Stimulated activated CD4-positive, alpha-beta T cell treated with anti-CD3 and anti-CD28 coated beads, Interleukin-4, amount 100 ng/mL, for 48 hours (primary cell): ENCODE measurements at regions not wholly inside any gene's neighbourhood (a gene's known extent, or its start where the extent isn't known, plus 50 kb on each side); places are given as distances from the start of the nearest gene placed in this dataset.
"Not testable (repeated sequence)": the region's sequence is repeated elsewhere in the genome, so short reads cannot be mapped to it uniquely, and the experiment has no call there.

ENCODE experiments used
- DNase-seq, 2 donors: peaks; one replicate each; pipeline ENCODE4 v3.0.0-alpha.2; 2020; ENCODE audit warnings: low read depth in 2 of 2

DNA sequence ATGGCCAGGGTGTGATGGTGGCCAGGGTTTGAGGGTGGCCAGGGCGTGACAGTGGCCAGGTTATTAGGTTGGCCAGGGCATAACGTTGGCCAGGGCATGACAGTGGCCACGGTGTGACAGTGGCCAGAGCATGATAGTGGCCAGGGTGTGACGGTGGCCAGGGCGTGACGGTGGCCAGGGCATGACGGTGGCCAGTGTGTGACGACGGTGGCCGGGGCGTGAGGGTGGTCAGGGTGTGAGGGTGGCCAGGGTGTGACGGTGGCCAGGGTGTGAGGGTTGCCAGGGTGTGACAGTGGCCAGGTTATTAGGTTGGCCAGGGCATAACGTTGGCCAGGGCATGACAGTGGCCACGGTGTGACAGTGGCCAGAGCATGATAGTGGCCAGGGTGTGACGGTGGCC lies 642.8 kb downstream of the TBC1D22A start:
- DNase-seq = not testable (repeated sequence)

DNA sequence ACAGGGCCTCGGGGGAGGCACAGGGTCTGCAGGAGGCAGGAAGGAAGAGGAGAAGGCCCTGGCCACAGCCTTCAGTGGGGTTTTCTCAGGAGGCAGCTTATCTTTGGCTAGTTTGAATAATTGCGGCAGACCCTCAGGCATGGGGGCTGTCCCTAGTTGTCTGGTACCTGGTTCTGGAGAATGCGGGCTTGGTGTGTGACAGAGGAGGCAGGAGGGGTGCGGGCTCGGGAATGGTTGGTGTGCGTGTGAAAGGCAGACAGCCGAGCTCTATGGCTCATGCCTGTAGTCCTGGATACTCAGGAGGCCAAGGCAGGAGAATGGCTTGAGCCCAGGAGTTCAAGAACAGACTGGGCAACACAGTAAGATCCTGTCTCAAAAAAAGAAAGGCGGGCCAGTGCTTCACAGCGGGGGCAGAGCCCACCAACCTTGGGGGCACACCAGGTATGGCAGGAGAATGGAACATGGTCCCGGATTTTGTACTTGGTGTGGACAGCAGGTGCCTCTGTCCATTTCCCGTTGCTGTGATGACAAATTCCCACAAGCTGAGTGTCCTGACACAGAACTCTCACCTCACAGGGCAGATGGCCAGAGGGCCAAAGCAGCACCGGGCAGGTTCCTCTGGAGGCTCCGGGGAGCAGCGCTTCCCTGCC lies 640.6 kb downstream of the TBC1D22A start:
- DNase-seq = no peak

DNA sequence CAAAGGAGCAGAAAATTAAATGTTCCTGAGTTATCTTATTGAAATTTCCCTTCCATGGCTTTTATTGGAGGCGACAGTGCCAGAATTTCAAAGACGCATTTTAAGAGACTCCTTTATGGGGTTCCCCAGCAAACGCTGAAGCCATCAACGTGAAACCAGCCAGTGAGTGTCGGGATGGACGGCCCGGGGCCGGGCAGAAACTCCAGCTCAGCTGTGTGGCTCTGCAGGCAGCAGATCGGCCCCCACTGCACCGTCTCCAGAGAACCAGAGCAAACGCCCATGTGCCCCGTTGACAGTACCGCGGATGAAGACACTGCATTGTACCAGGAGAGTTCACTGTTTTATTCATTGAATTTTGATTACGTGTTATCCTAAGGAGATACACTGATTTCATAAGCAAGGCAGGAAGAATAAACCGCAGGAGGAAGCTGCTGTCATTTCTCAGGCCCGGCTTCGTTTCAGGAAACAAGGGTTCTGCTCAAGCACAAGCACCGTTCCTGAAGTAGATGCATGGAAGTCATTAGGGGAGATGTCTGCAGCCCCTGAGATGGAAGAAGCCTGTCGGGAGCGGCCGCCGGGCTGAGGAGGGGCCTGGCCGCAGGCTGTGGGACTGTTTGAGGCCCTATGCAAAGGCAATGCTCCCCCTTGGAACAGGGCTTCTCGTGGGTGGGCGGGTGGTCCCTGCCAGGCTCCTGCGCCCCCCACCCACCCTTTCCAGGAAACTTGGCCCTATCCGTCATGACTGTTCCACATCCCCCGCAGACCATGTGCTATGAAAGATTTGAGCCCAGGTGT lies 639.7 kb downstream of the TBC1D22A start:
- DNase-seq = no peak

GRCh38 chr22:47401592-47401898 lies 639.1 kb downstream of the TBC1D22A start:
- DNase-seq = no peak

DNA sequence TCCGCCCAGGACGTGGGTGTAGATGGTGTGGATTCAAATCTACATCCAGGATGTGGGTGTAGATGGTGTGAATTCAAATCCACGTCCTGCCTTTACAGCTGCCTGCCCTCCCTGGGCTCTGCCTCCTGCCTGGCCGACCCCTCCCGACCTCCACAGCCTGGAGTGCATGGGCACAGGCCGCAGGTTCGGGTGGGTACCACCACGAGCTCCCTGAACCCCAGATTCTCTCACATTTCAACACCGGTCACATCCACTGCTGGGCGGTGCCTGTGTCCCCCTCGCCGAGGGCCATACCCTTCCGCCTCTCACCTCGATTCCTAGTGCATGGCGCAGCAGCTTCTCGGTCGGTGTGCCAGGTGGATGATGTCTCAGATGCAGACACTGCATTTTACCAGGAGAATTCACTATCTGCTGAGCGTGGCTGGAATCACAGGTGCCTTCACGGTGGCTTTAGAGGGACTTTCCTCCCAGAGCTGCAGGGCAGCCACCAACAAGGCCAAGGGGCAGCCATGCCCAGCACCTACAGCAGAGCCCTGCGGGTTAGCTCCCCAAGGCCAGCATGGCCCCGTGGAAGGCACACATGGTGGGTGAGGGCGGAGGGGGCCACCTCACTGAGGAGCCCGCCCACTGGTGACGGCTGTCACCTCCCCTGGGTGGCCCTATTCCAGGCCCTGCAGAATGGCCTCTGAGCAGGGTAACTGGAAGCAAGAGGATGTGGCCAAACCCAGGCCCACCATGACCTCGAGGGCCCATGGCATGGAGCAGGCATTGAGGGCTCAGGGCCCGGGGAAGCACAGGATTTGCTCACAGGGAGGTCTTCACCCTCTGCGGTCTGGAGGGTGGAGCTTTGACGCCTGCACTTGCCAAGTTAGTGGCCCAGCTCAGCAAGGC lies 638.5 kb downstream of the TBC1D22A start:
- DNase-seq = no peak

GRCh38 chr22:47400131-47400530 lies 637.7 kb downstream of the TBC1D22A start:
- not testable (repeated sequence) for DNase-seq

GRCh38 chr22:47398921-47399790 lies 636.7 kb downstream of the TBC1D22A start:
- no peak for DNase-seq

- no peak for DNase-seq
These were observed 636.0 kb downstream of the TBC1D22A start for GRCh38 chr22:47398491-47398890.

GRCh38 chr22:47397673-47398072 lies 635.2 kb downstream of the TBC1D22A start:
- no peak for DNase-seq

DNA sequence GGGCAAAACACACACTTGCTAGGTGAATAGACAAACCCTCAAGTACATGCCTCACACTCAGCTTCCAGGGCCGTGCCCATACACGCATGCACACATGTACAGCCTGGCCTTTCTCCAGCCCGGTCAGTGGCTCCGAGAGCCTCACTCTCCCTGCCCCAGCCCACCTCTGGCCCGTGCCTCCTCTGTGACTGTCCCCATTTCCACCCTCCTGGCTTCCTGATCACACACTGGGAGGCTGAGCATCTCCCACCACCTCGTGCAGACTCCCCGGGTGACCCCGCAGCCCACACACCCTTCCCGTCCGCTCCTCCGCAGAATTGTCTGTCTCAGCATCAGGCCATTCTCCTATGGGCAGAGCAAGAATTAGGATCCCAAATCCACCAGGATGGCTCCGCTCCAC lies 634.1 kb downstream of the TBC1D22A start:
- DNase-seq = no peak

DNA sequence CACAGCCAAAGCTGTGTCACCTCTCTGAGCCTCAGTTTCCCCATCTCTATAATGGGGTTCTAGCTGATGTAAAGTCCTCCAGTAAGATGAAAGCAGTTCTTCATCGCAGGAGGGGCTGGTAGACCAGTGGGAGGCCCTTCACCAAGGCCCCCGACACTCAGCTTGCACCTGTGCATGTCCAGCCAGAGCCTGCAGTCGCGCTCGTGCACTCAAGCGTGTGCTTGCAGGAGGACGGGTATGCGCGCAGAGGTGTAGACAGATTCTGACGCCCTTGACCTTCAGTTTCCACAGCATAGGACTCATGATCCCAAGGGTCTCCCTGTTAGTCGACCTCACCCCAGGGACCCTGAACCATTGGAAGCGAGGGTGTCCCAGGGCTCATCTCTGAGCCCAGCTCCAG lies 633.7 kb downstream of the TBC1D22A start:
- no peak for DNase-seq

DNA sequence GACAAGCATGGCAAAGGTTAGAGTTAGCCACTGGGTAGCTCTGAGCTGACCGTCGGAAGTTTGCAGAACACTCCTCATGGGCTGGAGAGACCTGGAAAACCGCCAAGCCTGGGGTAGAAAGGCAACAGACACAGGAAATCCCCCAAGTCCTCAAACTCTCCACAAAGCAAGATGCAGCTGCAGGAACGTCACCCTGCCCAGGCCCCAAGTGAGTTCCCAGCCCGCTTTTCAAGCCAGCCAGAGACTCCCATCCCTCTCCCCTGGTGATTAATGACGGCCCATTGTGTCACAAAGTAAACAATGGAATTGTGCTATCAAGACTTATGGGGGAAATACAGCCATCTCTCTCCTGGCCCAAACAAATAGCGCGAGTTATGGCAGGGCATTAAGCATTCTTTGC lies 633.0 kb downstream of the TBC1D22A start:
- DNase-seq = no peak

GRCh38 chr22:47394504-47395440 lies 632.3 kb downstream of the TBC1D22A start:
- no peak for DNase-seq

GRCh38 chr22:47393191-47393590 lies 630.7 kb downstream of the TBC1D22A start:
- no peak for DNase-seq

DNA sequence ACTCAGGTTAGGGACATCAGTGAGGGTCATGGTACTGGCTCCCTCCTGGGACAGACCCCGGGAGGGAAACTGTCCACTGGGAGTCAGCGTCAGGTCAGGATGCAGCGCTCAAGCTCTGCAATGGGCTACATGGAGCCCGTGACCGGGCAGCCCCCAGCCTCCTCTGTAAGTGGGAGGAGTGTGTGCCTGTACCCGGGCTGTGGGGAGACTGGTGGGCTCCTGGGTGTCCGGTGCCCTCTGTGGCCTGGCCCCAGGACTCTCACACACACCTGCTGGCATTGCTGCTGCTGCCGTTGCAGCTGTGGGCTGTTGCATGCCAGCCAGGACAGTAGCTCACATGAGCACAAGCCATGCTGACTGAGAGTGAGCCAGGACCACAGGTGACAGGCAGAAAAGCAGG lies 630.3 kb downstream of the TBC1D22A start:
- no peak for DNase-seq

DNA sequence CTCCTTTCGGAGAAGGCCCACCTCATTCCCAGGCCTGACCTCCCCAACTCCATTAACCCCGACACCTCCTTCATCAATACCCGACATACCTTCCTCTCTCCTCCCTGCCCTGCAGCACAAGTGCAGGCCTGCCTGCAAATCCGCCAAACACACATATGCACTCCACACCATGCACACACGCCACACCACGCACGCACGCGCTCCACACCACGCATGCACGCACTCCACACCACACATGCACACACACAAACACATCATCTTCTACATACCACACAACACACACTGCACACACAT lies 629.6 kb downstream of the TBC1D22A start:
- DNase-seq = no peak

GRCh38 chr22:47391169-47392053 lies 629.0 kb downstream of the TBC1D22A start:
- DNase-seq = no peak

- no peak for DNase-seq
These were observed 627.8 kb downstream of the TBC1D22A start for GRCh38 chr22:47390026-47390970.

DNA sequence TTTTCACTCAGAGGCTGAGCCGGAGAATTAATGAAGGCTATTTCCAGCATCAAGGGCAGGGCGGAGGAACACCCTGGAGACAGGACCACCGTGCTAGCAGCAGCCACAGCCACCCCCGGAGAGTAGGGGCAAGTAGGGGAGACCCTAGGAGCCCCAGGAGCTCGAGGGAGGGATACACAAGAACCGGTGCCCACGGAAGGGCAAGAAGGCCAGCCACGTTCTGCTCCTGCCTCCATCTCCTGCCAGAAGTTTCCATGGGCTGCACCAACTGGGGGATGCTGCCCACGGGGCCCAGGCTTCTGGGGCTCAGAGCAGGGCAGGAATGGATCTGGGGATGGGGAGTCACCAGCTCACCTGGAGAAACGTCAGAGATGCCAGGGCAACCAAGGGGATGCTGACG lies 626.8 kb downstream of the TBC1D22A start:
- DNase-seq = no peak
